Gastrocnemius medialis (tissue), 4 donors: ENCODE measurements at regions not wholly inside any gene's neighbourhood (a gene's known extent, or its start where the extent isn't known, plus 50 kb on each side); places are given as distances from the start of the nearest gene placed in this dataset.

Experiments
- ATAC-seq, 2 donors: fragments of 150-250 bp; one replicate each; pipeline ENCODE4 v1.9.1; 2016
- DNase-seq, 2 donors: peaks; one replicate each; pipeline ENCODE4 v3.0.0-alpha.2; 2019
- H3K27ac ChIP-seq, 4 donors: fragments of 200-600 bp; sonication (generic); 1 replicate in 1 of 4; 2 replicates in 3 of 4; pipeline ENCODE4 v1.5.1; 2016 to 2018; ENCODE audit warnings: mild to moderate bottlenecking in 2 of 4, moderate library complexity in 1 of 4
- H3K27me3 ChIP-seq, 3 donors: fragments of 200-600 bp; sonication (generic) in 2 of 3; 1 replicate in 1 of 3; 2 replicates in 2 of 3; pipeline versions ENCODE4 v1.5.1 to v1.6.0; 2016 to 2019; ENCODE audit warnings: mild to moderate bottlenecking in 1 of 3, moderate library complexity in 1 of 3
- H3K36me3 ChIP-seq, 2 donors: fragments of 200-600 bp; sonication (generic) in 1 of 2; one replicate each; pipeline ENCODE4 v1.5.1; 2017 to 2018
- H3K4me1 ChIP-seq, 2 donors: fragments of 200-600 bp; sonication (generic) in 1 of 2; one replicate each; pipeline ENCODE4 v1.5.1; 2016 to 2017; ENCODE audit warnings: mild to moderate bottlenecking in 2 of 2
- H3K4me3 ChIP-seq, 4 donors: fragments of 200-600 bp; sonication (generic) in 3 of 4; 1 replicate in 1 of 4; 2 replicates in 3 of 4; pipeline ENCODE4 v1.5.1; 2016 to 2019; ENCODE audit warnings: mild to moderate bottlenecking in 2 of 4
- H3K9me3 ChIP-seq, 3 donors: fragments of 200-600 bp; sonication (generic) in 2 of 3; 1 replicate in 1 of 3; 2 replicates in 2 of 3; pipeline ENCODE4 v1.5.1; 2016 to 2019
- CTCF ChIP-seq, 5 experiments: fragments of 450-650 bp in 3 of 5; fragments of 200-600 bp in 2 of 5; sonication (generic) in 2 of 5; IDR thresholded peaks in 4 of 5; conservative IDR thresholded peaks in 1 of 5; 1 replicate in 4 of 5; 2 replicates in 1 of 5; pipeline ENCODE4 v1.5.1; 2016 to 2019; ENCODE audit warnings: antibody characterized with exemption in 5 of 5, mild to moderate bottlenecking in 3 of 5, moderate library complexity in 3 of 5
- POLR2A ChIP-seq, 2 donors: fragments of 450-650 bp; IDR thresholded peaks; one replicate each; pipeline ENCODE4 v1.6.1; 2017; ENCODE audit warnings: antibody characterized with exemption in 2 of 2, mild to moderate bottlenecking in 2 of 2, moderate library complexity in 2 of 2
- in situ Hi-C, 4 donors: fragments of 200-750 bp; cut with MboI; loops; one replicate each; pipeline versions ENCODE4 v1.15.0 to v1.8.0; 2017; ENCODE audit warnings: low sequenced_read_pairs in 4 of 4
- intact Hi-C: fragments of 100-400 bp; cut with DNase I; formaldehyde crosslinking; loops from one replicate; pipeline ENCODE4 v1.15.1; 2023; ENCODE audit warnings: low total_unique reads

GRCh38 chr9:16329671-16330113 is 540.8 kb downstream of the BNC2 start:
- in situ Hi-C loops = loop anchor here in 1 of 4 donors (10.0 to 25.0 kb wide), 2 partner anchors 125 to 383 kb away; no protein-coding TSS in a partner anchor
- no peak overlapping the region for H3K4me3 ChIP-seq
- H3K27me3 ChIP-seq = no peaks in the 10 kb centered on the region
- no peaks in the 10 kb centered on the region for H3K36me3 ChIP-seq
- peak overlapping the region in 3 of 4 donors; percentile 4 to 44 (median 28) for H3K27ac ChIP-seq
- TF ChIP-seq CTCF (IDR thresholded peaks at IDR 0.05 in 4 of 5, conservative IDR thresholded peaks at IDR 0.05 in 1 of 5) (no peak), POLR2A (IDR thresholded peaks at IDR 0.05) (no peak)
- no peaks in the 10 kb centered on the region for H3K4me1 ChIP-seq
- DNase-seq (no peak), ATAC-seq (no peak)
- intact Hi-C loops = loop anchor here (10.0 kb wide), 2 partner anchors 85 to 395 kb away; no protein-coding TSS in a partner anchor
- H3K9me3 ChIP-seq = no peaks in the 10 kb centered on the region

DNA sequence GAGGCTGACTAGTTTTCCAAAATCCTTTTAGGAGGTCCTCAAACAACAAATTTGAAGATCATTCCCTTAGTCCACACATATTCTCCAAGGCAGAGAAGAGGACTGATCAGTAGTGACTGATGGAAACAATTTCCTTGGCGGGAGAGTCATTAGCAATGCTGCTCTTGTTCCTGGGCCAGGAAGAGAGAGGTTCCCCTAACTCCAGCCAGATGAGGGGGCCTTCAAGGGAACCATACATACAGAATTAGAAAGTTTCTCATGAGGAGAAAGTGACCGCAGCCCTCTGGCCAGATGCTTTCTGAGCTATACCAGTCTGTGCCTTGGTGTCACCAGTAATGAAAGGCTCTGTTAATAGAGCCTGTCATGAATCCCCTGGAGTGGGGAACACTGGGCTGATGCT is 539.4 kb downstream of the BNC2 start:
- H3K27ac ChIP-seq = peak overlapping the region in 3 of 4 donors; percentile 7 to 50 (median 50)
- intact Hi-C loops (loop anchor here (10.0 kb wide), 2 partner anchors 84 to 394 kb away; no protein-coding TSS in a partner anchor), in situ Hi-C loops (loop anchor here in 1 of 4 donors (10.0 to 25.0 kb wide), 2 partner anchors 126 to 381 kb away; no protein-coding TSS in a partner anchor)
- H3K36me3 ChIP-seq = no peaks in the 10 kb centered on the region
- no peak for TF ChIP-seq CTCF (IDR thresholded peaks at IDR 0.05 in 4 of 5, conservative IDR thresholded peaks at IDR 0.05 in 1 of 5)
- no peak for TF ChIP-seq POLR2A (IDR thresholded peaks at IDR 0.05)
- no peaks in the 10 kb centered on the region for H3K27me3 ChIP-seq
- no peaks in the 10 kb centered on the region for H3K9me3 ChIP-seq
- peaks cover 0 to 5% of the 10 kb centered on the region in 2 donors for H3K4me1 ChIP-seq
- DNase-seq (no peak), ATAC-seq (no peak)
- H3K4me3 ChIP-seq = no peak overlapping the region

DNA sequence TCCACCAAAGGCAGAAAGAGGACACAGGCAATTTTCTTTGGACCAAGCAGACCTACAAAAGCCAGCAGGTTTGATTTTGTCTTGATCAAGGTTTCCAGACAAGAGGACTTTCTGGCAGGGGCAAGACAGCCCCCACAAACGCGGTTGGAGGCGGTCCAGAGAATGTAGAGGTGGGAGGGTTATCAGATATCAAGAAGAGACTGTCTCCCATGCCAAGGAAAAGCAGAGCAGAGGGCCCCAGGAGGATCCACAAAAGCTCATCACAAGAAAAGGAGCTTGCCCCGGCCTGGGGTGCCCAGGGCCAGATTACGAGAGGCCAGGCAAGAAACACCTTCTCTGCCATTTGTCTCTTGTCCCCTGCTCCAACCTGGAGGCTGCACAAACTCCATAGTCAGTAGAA is 538.9 kb downstream of the BNC2 start:
- ATAC-seq = no peak
- H3K9me3 ChIP-seq = no peaks in the 10 kb centered on the region
- intact Hi-C loops = loop anchor here (10.0 kb wide), 2 partner anchors 83 to 393 kb away; no protein-coding TSS in a partner anchor
- DNase-seq = no peak
- peak overlapping the region in 3 of 4 donors; percentile 7 to 50 (median 50) for H3K27ac ChIP-seq
- TF ChIP-seq CTCF (IDR thresholded peaks at IDR 0.05 in 4 of 5, conservative IDR thresholded peaks at IDR 0.05 in 1 of 5) = no peak
- TF ChIP-seq POLR2A (IDR thresholded peaks at IDR 0.05) = no peak
- no peak overlapping the region for H3K4me3 ChIP-seq
- H3K27me3 ChIP-seq = no peaks in the 10 kb centered on the region
- no peaks in the 10 kb centered on the region for H3K36me3 ChIP-seq
- in situ Hi-C loops = loop anchor here in 1 of 4 donors (10.0 to 25.0 kb wide), 2 partner anchors 127 to 381 kb away; no protein-coding TSS in a partner anchor
- H3K4me1 ChIP-seq = peaks cover 0 to 7% of the 10 kb centered on the region in 2 donors

- intact Hi-C loops = loop anchor here (10.0 kb wide), 2 partner anchors 81 to 391 kb away; no protein-coding TSS in a partner anchor
- Histone ChIP-seq H3K27ac (no peak overlapping the region), H3K4me1 (peaks cover 5 to 7% of the 10 kb centered on the region in 2 donors), H3K27me3 (no peaks in the 10 kb centered on the region), H3K36me3 (no peaks in the 10 kb centered on the region), H3K4me3 (no peak overlapping the region), H3K9me3 (no peaks in the 10 kb centered on the region)
- ATAC-seq (no peak), DNase-seq (no peak)
- TF ChIP-seq CTCF (IDR thresholded peaks at IDR 0.05 in 4 of 5, conservative IDR thresholded peaks at IDR 0.05 in 1 of 5) (no peak), POLR2A (IDR thresholded peaks at IDR 0.05) (no peak)
- in situ Hi-C loops = loop anchor here in 1 of 4 donors (10.0 to 25.0 kb wide), 2 partner anchors 129 to 379 kb away; no protein-coding TSS in a partner anchor
Measured at GRCh38 chr9:16333691-16334090, 536.8 kb downstream of the BNC2 start.
